ENCODE measurements at regions not wholly inside any gene's neighbourhood (a gene's known extent, or its start where the extent isn't known, plus 50 kb on each side); places are given as distances from the start of the nearest gene placed in this dataset.

DNA sequence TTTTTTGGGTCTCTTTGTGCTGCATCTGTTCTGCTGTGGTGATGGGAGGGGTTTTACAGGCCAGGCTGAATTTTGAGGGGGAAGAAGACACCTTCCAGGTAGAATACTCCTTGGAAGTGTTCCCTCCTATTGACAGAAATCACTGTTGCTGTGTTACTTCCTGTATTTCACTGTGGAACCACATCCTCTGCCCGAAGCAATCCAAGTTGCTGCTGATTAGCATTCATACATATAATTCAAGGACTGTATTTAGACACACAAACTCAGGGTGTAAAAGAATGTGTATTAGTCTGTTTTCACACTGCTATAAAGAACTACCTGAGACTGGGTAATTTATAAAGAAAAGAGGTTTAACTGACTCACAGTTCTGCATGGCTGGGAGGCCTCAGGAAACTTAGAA is 50.6 kb upstream of the TMEM244 start:
- TF ChIP-seq RAD21 (IDR thresholded peaks at IDR 0.05; ENCODE audit: low read length): no peak
- TF ChIP-seq, protein P1, sequence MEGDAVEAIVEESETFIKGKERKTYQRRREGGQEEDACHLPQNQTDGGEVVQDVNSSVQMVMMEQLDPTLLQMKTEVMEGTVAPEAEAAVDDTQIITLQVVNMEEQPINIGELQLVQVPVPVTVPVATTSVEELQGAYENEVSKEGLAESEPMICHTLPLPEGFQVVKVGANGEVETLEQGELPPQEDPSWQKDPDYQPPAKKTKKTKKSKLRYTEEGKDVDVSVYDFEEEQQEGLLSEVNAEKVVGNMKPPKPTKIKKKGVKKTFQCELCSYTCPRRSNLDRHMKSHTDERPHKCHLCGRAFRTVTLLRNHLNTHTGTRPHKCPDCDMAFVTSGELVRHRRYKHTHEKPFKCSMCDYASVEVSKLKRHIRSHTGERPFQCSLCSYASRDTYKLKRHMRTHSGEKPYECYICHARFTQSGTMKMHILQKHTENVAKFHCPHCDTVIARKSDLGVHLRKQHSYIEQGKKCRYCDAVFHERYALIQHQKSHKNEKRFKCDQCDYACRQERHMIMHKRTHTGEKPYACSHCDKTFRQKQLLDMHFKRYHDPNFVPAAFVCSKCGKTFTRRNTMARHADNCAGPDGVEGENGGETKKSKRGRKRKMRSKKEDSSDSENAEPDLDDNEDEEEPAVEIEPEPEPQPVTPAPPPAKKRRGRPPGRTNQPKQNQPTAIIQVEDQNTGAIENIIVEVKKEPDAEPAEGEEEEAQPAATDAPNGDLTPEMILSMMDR (conservative IDR thresholded peaks at IDR 0.05; ENCODE audit: low read depth, low read length): no peak
- no peak for TF ChIP-seq MAFK (IDR thresholded peaks at IDR 0.05; ENCODE audit: low read depth, low read length)
- TF ChIP-seq POLR2A (IDR thresholded peaks at IDR 0.05; ENCODE audit: low read depth, low read length): no peak
- no peak for TF ChIP-seq NFE2L2 (IDR thresholded peaks at IDR 0.05; ENCODE audit: low read depth, low read length)
- TF ChIP-seq, protein P2, sequence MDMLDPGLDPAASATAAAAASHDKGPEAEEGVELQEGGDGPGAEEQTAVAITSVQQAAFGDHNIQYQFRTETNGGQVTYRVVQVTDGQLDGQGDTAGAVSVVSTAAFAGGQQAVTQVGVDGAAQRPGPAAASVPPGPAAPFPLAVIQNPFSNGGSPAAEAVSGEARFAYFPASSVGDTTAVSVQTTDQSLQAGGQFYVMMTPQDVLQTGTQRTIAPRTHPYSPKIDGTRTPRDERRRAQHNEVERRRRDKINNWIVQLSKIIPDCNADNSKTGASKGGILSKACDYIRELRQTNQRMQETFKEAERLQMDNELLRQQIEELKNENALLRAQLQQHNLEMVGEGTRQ (IDR thresholded peaks at IDR 0.05; ENCODE audit: low read depth, low read length): no peak

Measured in IMR-90 (cell line).